Prostate gland (tissue), 2 donors: ENCODE measurements at regions not wholly inside any gene's neighbourhood (a gene's known extent, or its start where the extent isn't known, plus 50 kb on each side); places are given as distances from the start of the nearest gene placed in this dataset.

Experiments used
- POLR2A ChIP-seq: fragments of 450-650 bp; IDR thresholded peaks from one replicate; pipeline ENCODE4 v1.6.1; 2016; ENCODE audit warnings: antibody characterized with exemption, mild to moderate bottlenecking
- POLR2AphosphoS5 ChIP-seq: sonication (generic); formaldehyde crosslinking; IDR thresholded peaks from one replicate; pipeline ENCODE4 v1.6.1; 2017; ENCODE audit warnings: antibody characterized with exemption
- TF ChIP-seq, protein P1 (sequence below), 4 experiments: fragments of 200-600 bp in 2 of 4; fragments of 450-650 bp in 2 of 4; sonication (generic) in 2 of 4; IDR thresholded peaks; 1 replicate in 3 of 4; 2 replicates in 1 of 4; pipeline ENCODE4 v1.5.1; 2016 to 2019; ENCODE audit warnings: antibody characterized with exemption in 4 of 4, mild to moderate bottlenecking in 2 of 4, moderate library complexity in 2 of 4

DNA sequence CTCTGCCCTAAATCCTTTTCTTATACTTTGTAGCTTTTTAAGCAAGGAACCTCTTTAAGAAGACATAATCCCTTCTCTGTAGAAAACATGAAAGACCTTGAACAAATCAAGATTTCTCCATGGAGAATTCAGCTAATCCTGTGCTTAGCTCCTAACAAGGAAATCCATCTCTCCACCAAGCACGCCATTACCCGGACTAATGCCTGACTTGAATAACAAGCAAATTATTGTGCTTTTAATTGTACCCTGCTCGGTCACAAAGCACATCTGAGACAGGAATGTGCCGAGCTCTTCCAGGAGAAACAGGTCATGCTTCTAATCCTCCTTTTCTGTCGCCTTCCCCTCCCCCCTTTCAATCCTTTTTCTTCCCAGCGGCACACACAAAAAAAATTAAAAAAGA lies 141.3 kb downstream of the PSAT1 start:
- TF ChIP-seq, protein P1, sequence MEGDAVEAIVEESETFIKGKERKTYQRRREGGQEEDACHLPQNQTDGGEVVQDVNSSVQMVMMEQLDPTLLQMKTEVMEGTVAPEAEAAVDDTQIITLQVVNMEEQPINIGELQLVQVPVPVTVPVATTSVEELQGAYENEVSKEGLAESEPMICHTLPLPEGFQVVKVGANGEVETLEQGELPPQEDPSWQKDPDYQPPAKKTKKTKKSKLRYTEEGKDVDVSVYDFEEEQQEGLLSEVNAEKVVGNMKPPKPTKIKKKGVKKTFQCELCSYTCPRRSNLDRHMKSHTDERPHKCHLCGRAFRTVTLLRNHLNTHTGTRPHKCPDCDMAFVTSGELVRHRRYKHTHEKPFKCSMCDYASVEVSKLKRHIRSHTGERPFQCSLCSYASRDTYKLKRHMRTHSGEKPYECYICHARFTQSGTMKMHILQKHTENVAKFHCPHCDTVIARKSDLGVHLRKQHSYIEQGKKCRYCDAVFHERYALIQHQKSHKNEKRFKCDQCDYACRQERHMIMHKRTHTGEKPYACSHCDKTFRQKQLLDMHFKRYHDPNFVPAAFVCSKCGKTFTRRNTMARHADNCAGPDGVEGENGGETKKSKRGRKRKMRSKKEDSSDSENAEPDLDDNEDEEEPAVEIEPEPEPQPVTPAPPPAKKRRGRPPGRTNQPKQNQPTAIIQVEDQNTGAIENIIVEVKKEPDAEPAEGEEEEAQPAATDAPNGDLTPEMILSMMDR (IDR thresholded peaks at IDR 0.05), result no peak
- TF ChIP-seq POLR2A, result no peak
- TF ChIP-seq POLR2AphosphoS5, result no peak
